HG03521 (cell line): ENCODE measurements at regions not wholly inside any gene's neighbourhood (a gene's known extent, or its start where the extent isn't known, plus 50 kb on each side); places are given as distances from the start of the nearest gene placed in this dataset.

Experiments used
- ATAC-seq: cut with Tn5 transposase; IDR thresholded peaks from one replicate; pipeline ENCODE4 v1.9.1; 2021; ENCODE audit warnings: mild to moderate bottlenecking, moderate library complexity; ENCODE audit not compliant: unreplicated experiment

DNA sequence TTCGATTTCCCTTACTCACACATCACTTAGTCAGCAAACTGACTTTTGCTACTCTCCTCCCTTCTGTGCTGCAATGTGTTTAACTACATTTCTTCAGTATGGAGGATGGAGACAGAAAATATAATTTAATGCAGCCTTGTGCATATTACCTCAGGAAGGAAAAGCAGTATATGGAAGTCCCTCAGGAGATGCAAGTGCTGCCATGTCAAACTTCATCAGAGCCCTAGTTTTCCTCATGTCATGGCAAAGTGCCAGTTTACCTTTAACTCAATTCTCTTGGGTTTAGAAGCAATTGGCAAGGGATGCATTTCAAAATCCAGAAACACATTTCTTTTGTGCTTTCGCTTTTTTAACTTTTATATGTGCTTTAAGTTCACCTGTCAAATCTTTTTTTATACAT lies 365.4 kb downstream of the ISL1 start:
- no peak for ATAC-seq
